ENCODE measurements at regions not wholly inside any gene's neighbourhood (a gene's known extent, or its start where the extent isn't known, plus 50 kb on each side); places are given as distances from the start of the nearest gene placed in this dataset.
"Not testable (repeated sequence)": the region's sequence is repeated elsewhere in the genome, so short reads cannot be mapped to it uniquely, and the experiment has no call there.

- DNase-seq (ENCODE audit: low read depth) = no peak
Observed at GRCh38 chr17:71725811-71726210, 395.0 kb upstream of the SOX9 start.

- no peak for DNase-seq (ENCODE audit: low read depth)
Observed at GRCh38 chr17:71726341-71726740, 394.5 kb upstream of the SOX9 start.

GRCh38 chr17:71727292-71727691 lies 393.5 kb upstream of the SOX9 start:
- DNase-seq (ENCODE audit: low read depth) = no peak

GRCh38 chr17:71727723-71728122 lies 393.1 kb upstream of the SOX9 start:
- DNase-seq (ENCODE audit: low read depth) = no peak

- DNase-seq (ENCODE audit: low read depth) = no peak
Observed at GRCh38 chr17:71730871-71731270, 389.9 kb upstream of the SOX9 start.

- DNase-seq (ENCODE audit: low read depth) = no peak
Observed at GRCh38 chr17:71735893-71736292, 384.9 kb upstream of the SOX9 start.

- DNase-seq (ENCODE audit: low read depth) = no peak
Observed at GRCh38 chr17:71740866-71741265, 380.0 kb upstream of the SOX9 start.

- DNase-seq (ENCODE audit: low read depth) = no peak
Observed at GRCh38 chr17:71741836-71742235, 379.0 kb upstream of the SOX9 start.

- no peak for DNase-seq (ENCODE audit: low read depth)
Observed at GRCh38 chr17:71748872-71749271, 371.9 kb upstream of the SOX9 start.

- DNase-seq (ENCODE audit: low read depth) = no peak
Observed at GRCh38 chr17:71753070-71753469, 367.8 kb upstream of the SOX9 start.

- no peak for DNase-seq (ENCODE audit: low read depth)
Observed at GRCh38 chr17:71757156-71757555, 363.7 kb upstream of the SOX9 start.

- DNase-seq (ENCODE audit: low read depth) = no peak
Observed at GRCh38 chr17:71757956-71758355, 362.9 kb upstream of the SOX9 start.

GRCh38 chr17:71759422-71760060 lies 361.3 kb upstream of the SOX9 start:
- no peak for DNase-seq (ENCODE audit: low read depth)

- DNase-seq (ENCODE audit: low read depth) = no peak
Observed at GRCh38 chr17:71760062-71760720, 360.6 kb upstream of the SOX9 start.

GRCh38 chr17:71762526-71762925 lies 358.3 kb upstream of the SOX9 start:
- no peak for DNase-seq (ENCODE audit: low read depth)

GRCh38 chr17:71764505-71764904 lies 356.3 kb upstream of the SOX9 start:
- no peak for DNase-seq (ENCODE audit: low read depth)

- no peak for DNase-seq (ENCODE audit: low read depth)
Observed at GRCh38 chr17:71765437-71765836, 355.4 kb upstream of the SOX9 start.

- DNase-seq (ENCODE audit: low read depth) = no peak
Observed at GRCh38 chr17:71769850-71770249, 351.0 kb upstream of the SOX9 start.

GRCh38 chr17:71777048-71777640 lies 343.7 kb upstream of the SOX9 start:
- DNase-seq (ENCODE audit: low read depth) = no peak

GRCh38 chr17:71779482-71779881 lies 341.3 kb upstream of the SOX9 start:
- no peak for DNase-seq (ENCODE audit: low read depth)

GRCh38 chr17:71780596-71780995 lies 340.2 kb upstream of the SOX9 start:
- DNase-seq (ENCODE audit: low read depth) = no peak

GRCh38 chr17:71782021-71782420 lies 338.8 kb upstream of the SOX9 start:
- not testable (repeated sequence) for DNase-seq (ENCODE audit: low read depth)

- no peak for DNase-seq (ENCODE audit: low read depth)
Observed at GRCh38 chr17:71790791-71791190, 330.0 kb upstream of the SOX9 start.

- no peak for DNase-seq (ENCODE audit: low read depth)
Observed at GRCh38 chr17:71791311-71791710, 329.5 kb upstream of the SOX9 start.
